ENCODE measurements at regions not wholly inside any gene's neighbourhood (a gene's known extent, or its start where the extent isn't known, plus 50 kb on each side); places are given as distances from the start of the nearest gene placed in this dataset.

DNA sequence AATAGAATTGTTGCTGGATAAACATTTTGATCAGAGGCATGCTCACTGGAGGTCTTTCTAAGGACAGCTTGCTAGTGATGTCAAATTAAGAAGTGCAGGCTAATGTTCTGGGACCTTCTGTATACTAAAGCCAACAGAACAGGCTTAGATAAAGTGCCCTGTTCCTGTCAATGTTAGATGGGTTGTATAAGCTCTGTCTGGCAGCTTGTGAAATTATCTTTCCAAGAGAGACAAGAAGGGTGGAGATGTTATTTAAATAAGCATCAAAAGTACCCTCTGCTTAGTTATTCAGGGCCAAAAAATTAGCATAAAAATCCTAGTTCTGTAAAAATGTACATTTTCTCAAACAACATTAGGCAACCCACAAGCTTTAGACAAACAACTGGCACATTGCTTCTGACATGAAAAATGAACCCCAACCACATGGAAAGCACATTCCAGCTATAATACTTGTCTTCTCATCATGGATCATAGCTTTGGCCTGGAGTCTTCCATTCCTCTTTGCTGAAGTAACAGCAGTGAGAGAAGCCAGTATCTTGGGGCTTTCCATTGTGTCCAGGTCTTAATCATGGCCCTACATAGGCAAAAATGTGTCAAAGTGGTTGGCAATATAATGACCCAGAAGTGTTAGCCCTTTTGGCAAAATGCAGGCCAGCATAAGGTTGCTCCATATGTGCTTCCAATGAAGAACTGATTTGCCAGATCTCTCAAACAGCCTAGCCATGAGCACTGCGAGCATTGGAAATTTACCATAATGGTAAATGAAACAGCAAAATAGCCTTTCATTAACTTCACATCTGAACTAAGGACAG lies 478.1 kb upstream of the ZNF804A start:
- TF ChIP-seq, protein P1, sequence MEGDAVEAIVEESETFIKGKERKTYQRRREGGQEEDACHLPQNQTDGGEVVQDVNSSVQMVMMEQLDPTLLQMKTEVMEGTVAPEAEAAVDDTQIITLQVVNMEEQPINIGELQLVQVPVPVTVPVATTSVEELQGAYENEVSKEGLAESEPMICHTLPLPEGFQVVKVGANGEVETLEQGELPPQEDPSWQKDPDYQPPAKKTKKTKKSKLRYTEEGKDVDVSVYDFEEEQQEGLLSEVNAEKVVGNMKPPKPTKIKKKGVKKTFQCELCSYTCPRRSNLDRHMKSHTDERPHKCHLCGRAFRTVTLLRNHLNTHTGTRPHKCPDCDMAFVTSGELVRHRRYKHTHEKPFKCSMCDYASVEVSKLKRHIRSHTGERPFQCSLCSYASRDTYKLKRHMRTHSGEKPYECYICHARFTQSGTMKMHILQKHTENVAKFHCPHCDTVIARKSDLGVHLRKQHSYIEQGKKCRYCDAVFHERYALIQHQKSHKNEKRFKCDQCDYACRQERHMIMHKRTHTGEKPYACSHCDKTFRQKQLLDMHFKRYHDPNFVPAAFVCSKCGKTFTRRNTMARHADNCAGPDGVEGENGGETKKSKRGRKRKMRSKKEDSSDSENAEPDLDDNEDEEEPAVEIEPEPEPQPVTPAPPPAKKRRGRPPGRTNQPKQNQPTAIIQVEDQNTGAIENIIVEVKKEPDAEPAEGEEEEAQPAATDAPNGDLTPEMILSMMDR (IDR thresholded peaks at IDR 0.05), result no peak
- no peak for TF ChIP-seq POLR2AphosphoS5 (IDR thresholded peaks at IDR 0.05)
